ENCODE measurements at regions not wholly inside any gene's neighbourhood (a gene's known extent, or its start where the extent isn't known, plus 50 kb on each side); places are given as distances from the start of the nearest gene placed in this dataset.
A peak's percentile ranks its signal among the peaks of the same experiment; 100 is the strongest.

- DNase-seq (ENCODE audit: low read depth, low spot score), result peak; percentile 7
- in situ Hi-C loops (cut with HindIII; ENCODE audit: low pct_unique_long_range_greater_than_20kb, low sequenced_read_pairs), result no loop called here
Measured at GRCh38 chr11:95308512-95309035, 77.6 kb upstream of the SESN3 start.

GRCh38 chr11:95307286-95307685 is 76.3 kb upstream of the SESN3 start:
- in situ Hi-C loops (cut with HindIII; ENCODE audit: low pct_unique_long_range_greater_than_20kb, low sequenced_read_pairs), result no loop called here
- no peak for DNase-seq (ENCODE audit: low read depth, low spot score)

DNA sequence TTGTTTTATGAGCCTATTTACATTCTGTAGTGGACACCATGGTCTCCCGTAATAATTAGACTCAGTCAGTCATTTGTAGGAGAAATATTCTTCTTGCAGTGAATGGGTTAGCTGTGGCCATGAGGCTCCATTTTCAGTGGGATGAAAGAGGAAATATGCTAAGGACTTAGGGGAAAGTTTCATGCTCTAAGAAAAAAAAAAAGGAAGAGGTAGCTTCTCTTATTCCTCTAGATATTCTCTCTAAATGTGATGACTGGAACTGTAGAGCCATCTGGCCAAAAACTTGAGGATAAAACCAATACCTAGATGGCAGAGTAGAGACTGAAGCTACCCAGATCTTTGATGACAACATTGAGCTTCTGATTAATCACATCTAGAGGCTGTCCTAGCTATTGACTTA is 75.8 kb upstream of the SESN3 start:
- no peak for DNase-seq (ENCODE audit: low read depth, low spot score)
- in situ Hi-C loops (cut with HindIII; ENCODE audit: low pct_unique_long_range_greater_than_20kb, low sequenced_read_pairs), result no loop called here

GRCh38 chr11:95306123-95306522 is 75.1 kb upstream of the SESN3 start:
- in situ Hi-C loops (cut with HindIII; ENCODE audit: low pct_unique_long_range_greater_than_20kb, low sequenced_read_pairs), result no loop called here
- DNase-seq (ENCODE audit: low read depth, low spot score), result no peak

- in situ Hi-C loops (cut with HindIII; ENCODE audit: low pct_unique_long_range_greater_than_20kb, low sequenced_read_pairs), result no loop called here
- peak; percentile 74 for DNase-seq (ENCODE audit: low read depth, low spot score)
Measured at GRCh38 chr11:95305705-95306104, 74.7 kb upstream of the SESN3 start.

DNA sequence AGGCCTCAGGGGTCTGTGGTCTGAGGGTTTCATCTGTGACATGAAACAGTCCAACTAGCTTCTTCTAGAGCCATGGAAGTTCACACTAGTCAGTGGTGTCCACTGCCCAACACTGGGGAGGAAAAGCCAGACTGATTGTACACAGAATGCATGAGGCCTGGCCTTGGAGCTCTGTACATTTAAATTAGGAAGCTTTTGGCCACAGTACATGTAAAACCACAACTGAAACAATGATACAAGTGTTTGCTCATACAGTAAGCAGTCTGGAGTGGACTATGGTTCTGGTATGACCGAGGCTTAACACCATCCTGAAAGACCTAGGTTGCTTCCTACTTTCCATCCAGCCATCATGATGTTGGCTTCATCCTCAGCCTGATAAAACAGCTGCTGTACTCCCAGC is 73.8 kb upstream of the SESN3 start:
- in situ Hi-C loops (cut with HindIII; ENCODE audit: low pct_unique_long_range_greater_than_20kb, low sequenced_read_pairs), result no loop called here
- DNase-seq (ENCODE audit: low read depth, low spot score), result no peak

GRCh38 chr11:95302211-95302610 is 71.2 kb upstream of the SESN3 start:
- in situ Hi-C loops (cut with HindIII; ENCODE audit: low pct_unique_long_range_greater_than_20kb, low sequenced_read_pairs), result no loop called here

DNA sequence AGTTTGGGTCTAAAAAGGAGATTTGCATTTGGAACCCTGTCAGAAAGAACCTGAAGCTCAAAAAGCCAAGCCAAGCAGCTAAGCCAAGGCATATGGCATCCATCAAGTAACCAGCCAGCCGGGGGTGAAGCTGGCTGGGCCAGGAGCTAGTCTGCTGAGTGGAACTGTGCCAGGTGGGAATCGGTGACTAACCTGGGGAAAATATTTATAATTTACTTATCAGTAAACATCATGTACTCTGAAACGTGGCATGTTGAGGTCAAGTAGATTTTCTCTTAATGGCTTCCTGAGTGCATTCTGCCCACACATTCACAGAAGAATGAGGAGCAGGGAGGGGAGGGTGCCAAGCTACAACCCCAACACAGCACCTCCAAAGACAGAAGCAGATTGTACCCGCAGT is 70.5 kb upstream of the SESN3 start:
- no peak for DNase-seq (ENCODE audit: low read depth, low spot score)
- in situ Hi-C loops (cut with HindIII; ENCODE audit: low pct_unique_long_range_greater_than_20kb, low sequenced_read_pairs), result no loop called here

More at GRCh38 chr11:95302211-95302610, 71.2 kb upstream of the SESN3 start:
- DNase-seq (ENCODE audit: low read depth, low spot score), result no peak

- in situ Hi-C loops (cut with HindIII; ENCODE audit: low pct_unique_long_range_greater_than_20kb, low sequenced_read_pairs), result no loop called here
- no peak for DNase-seq (ENCODE audit: low read depth, low spot score)
Measured at GRCh38 chr11:95299078-95299679, 68.2 kb upstream of the SESN3 start.

GRCh38 chr11:95297680-95298452 is 66.9 kb upstream of the SESN3 start:
- in situ Hi-C loops (cut with HindIII; ENCODE audit: low pct_unique_long_range_greater_than_20kb, low sequenced_read_pairs), result no loop called here
- no peak for DNase-seq (ENCODE audit: low read depth, low spot score)

GRCh38 chr11:95296621-95297025 is 65.6 kb upstream of the SESN3 start:
- in situ Hi-C loops (cut with HindIII; ENCODE audit: low pct_unique_long_range_greater_than_20kb, low sequenced_read_pairs), result no loop called here
- no peak for DNase-seq (ENCODE audit: low read depth, low spot score)

DNA sequence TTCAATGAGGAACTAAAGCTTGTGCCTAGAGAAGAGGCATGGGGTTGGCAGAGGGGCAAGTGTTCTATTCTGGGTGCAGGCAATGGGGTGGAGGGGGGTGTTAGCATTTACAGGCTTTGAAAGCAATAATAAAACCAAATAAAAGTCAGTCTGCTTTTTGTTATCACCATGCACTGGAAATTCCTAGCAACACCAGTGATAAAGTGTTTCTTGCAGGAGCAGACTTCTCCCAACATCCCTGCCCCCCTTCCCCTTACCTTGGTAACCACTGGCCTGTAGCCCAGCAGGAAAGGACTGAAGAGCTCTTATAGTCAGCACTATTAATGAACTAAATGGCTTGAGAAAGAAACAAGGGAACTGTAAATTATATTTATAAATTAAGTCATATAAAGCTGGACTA is 65.2 kb upstream of the SESN3 start:
- no peak for DNase-seq (ENCODE audit: low read depth, low spot score)
- in situ Hi-C loops (cut with HindIII; ENCODE audit: low pct_unique_long_range_greater_than_20kb, low sequenced_read_pairs), result no loop called here

DNA sequence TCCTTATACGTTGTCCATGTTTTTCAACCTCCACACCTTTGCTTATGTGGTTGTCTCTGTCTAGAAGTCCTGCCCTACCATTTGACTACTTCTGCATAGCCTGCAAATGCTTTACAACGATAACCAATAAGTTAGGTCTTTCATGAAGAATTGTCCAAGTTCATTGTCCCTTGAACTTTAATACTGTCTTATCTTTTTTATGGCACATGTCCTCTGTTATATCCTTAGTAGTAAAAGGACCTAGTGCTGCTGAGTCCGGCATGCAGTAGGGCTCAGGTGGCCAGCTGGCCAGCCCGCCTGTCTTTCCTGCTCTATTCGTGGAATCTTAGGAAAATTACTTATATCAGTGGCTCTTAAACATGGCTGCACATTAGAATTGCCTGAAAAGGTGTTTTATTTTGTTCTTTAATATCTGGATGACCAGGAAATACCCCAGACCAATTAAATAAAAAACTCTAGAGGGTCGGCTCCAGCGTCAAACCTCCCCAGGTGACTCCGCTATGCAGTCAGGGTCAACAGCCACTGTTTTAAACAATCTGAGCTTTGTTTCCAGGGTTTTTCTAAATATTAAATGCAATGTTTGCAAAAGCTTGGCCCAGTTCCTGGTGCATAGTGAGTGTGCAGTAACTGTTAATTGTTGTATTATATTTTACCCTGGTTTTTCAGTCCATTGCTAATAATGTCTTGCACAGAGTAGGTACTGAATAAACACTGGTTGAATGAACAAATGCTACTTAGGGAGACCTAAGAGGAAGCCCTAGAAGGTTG is 64.6 kb upstream of the SESN3 start:
- in situ Hi-C loops (cut with HindIII; ENCODE audit: low pct_unique_long_range_greater_than_20kb, low sequenced_read_pairs), result no loop called here

GRCh38 chr11:95294701-95295100 is 63.7 kb upstream of the SESN3 start:
- no peak for DNase-seq (ENCODE audit: low read depth, low spot score)
- in situ Hi-C loops (cut with HindIII; ENCODE audit: low pct_unique_long_range_greater_than_20kb, low sequenced_read_pairs), result no loop called here

More for the DNA sequence above, 64.6 kb upstream of the SESN3 start:
- no peak for DNase-seq (ENCODE audit: low read depth, low spot score)

DNA sequence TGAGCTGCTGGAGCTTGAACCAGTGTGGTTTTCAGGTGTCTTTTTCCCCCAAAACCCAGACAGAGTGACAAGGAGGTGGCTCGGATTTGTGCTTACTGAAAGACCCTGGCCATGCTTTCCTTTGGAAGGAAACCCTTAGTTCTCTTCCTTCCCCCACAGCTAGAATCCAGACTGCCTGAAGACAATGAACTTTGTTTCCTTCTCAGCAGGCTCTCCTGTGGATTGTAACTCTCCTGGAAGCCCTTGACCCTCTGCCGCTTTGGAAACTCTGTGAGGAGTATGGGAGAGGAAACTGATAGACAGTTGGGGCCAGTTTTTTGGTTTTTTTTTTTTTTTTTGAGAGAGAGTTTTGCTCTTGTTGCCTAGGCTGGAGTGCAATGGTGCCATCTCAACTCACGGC is 62.1 kb upstream of the SESN3 start:
- DNase-seq (ENCODE audit: low read depth, low spot score), result no peak
- in situ Hi-C loops (cut with HindIII; ENCODE audit: low pct_unique_long_range_greater_than_20kb, low sequenced_read_pairs), result no loop called here

DNA sequence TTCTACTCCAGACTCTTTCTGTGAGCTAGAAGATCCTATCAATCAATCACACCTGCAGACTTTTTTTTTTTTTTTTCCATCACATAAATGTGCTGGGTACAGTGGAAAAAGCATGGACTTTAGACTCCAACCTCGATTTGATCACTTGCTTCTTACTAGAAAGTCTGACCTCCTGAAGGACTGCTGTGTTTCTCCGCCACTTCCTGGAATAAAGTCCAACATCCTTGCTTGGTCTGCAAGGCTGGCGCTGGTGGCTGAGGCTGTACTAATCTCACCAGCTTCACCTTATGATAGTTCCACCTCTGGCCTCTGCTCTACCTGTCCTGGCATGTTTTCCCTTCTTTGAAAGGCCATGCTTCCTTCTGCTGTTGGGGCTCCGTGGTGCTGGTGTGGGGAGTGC is 60.9 kb upstream of the SESN3 start:
- in situ Hi-C loops (cut with HindIII; ENCODE audit: low pct_unique_long_range_greater_than_20kb, low sequenced_read_pairs), result no loop called here
- no peak for DNase-seq (ENCODE audit: low read depth, low spot score)

DNA sequence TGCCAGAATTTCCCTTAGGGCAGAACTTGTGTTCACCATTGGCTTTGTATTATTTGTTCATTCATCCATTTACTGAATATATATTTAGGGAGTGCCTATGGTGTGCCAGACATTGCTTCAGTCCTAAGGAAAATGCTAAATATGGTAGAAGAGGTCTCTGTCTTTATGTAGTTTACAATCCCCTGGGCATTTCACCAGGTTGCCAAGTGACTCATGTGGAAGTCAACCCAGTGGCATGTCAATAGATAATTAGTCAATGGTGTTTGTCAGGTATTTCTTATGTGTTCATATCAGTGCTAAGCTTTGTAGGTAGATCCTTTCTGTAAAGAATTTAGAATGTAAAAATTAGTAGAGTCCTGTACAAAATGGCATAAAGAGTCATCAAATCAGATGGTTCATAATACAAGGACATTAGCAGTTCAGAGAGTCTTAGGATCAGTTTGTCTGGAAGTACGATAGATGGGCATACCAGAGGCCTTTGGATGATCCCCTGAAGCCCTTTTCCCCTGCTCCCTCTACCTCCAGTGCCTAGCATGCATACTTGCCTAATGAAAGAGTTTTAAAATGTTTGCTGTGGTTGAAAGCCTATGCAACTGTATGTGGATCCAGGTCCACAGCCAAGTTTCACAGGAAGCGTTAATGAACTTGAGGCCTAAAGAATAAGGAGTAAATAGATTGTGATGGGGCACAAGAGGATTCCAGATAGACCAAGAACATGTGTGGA is 58.5 kb upstream of the SESN3 start:
- in situ Hi-C loops (cut with HindIII; ENCODE audit: low pct_unique_long_range_greater_than_20kb, low sequenced_read_pairs), result no loop called here
- no peak for DNase-seq (ENCODE audit: low read depth, low spot score)

Data from SK-MEL-5 (cell line).